NB4 (cell line): ENCODE measurements at regions not wholly inside any gene's neighbourhood (a gene's known extent, or its start where the extent isn't known, plus 50 kb on each side); places are given as distances from the start of the nearest gene placed in this dataset.

ENCODE experiments used
- CTCF ChIP-seq: IDR thresholded peaks from one replicate; pipeline ENCODE4 v1.5.1; 2012; ENCODE audit warnings: low read depth, low read length
- POLR2A ChIP-seq: IDR thresholded peaks from 2 replicates; pipeline ENCODE4 v1.6.1; 2011; ENCODE audit warnings: mild to moderate bottlenecking; ENCODE audit not compliant: insufficient read length; ENCODE audit errors: extremely low read depth

GRCh38 chr18:75790111-75790510 lies 362.6 kb upstream of the SMIM21 start:
- TF ChIP-seq CTCF = no peak
- TF ChIP-seq POLR2A = no peak
